Stimulated activated CD4-positive, alpha-beta T cell treated with anti-CD3 and anti-CD28 coated beads, TNF-alpha, amount 100 ng/mL, for 24 hours (primary cell): ENCODE measurements at regions not wholly inside any gene's neighbourhood (a gene's known extent, or its start where the extent isn't known, plus 50 kb on each side); places are given as distances from the start of the nearest gene placed in this dataset.
"Not testable (repeated sequence)": the region's sequence is repeated elsewhere in the genome, so short reads cannot be mapped to it uniquely, and the experiment has no call there.

Experiments
- DNase-seq, 3 experiments: peaks; one replicate each; pipeline ENCODE4 v3.0.0-alpha.2; 2020; ENCODE audit warnings: low read depth in 3 of 3

GRCh38 chr14:24744641-24745040, 110.7 kb upstream of the GZMB start:
- DNase-seq, result no peak

- no peak for DNase-seq
Observed at GRCh38 chr14:24741871-24742270, 107.9 kb upstream of the GZMB start.

DNA sequence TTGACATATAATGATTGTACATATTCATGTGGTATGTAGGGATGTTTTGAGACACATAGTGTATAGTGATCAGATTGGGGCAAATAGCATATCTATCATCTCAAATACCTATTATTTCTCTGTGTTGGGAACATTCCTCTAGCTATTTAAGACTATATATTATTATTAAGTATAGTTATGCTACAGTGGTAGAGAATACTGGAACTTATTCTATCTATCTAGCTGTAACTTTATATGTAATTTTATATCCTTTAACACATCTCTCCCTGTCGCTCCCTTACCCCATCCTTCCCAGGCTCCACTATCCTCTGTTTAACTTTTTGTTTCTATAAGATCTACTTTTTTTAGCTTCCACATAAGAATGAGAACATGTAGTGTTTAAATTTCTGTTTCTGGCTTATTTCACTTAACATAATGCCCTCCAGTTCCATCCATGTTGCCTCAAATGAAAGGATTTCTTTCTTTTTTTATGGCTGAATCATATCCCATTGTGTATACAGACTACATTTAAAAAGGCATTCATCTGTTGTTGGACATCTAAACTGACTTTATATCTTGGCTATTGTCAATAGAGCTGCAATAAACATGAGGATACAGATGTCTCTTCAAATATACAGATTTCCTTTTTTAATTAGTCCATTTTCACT, 102.1 kb upstream of the GZMB start:
- no peak for DNase-seq

DNA sequence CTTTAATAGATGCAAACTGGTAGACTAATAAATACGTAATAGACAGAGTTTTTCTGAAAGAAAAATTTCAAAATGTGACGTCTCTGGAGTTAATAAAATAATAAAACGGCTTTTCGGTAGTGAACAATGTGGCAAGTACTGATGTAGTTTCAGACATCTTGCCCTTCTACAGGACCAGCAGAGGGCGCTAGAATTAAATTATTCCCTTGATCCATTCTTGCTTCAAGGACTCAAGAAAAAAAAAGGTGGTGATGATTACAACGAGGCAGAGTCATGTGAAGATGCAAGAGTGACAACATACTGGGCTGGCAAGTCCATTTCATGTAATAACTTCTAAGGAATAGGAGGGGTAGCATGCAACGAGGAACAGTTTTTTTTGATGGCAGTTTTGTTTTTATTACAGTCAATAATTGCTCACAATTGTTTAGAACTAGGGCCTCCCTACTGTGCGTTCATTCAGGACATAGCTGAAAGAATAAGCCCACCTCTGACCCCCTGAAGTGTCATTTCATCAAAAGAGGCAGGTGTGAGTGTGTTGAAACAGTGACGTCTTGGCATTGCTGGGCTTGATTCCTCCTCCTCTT, 101.0 kb upstream of the GZMB start:
- DNase-seq, result no peak

DNA sequence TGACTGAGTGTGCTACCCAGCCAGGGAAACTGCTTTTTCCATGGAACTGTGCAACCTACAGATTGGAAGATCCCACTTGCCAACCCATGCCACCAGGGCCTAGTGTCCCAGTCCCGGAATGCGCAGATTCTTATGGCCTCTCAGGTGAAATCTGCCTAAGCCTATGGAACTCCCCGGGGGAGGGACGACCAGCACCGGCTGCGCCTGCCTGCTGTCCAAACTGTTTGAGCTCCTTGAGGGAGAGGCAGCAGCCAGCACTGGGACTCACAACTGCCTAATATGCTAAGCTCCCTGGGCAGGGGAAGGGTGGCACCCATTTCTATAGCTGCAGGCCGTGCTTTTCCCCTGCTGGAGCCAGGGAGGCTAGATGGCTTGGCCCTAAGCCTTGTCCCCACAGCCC, 92.5 kb upstream of the GZMB start:
- no peak for DNase-seq

DNA sequence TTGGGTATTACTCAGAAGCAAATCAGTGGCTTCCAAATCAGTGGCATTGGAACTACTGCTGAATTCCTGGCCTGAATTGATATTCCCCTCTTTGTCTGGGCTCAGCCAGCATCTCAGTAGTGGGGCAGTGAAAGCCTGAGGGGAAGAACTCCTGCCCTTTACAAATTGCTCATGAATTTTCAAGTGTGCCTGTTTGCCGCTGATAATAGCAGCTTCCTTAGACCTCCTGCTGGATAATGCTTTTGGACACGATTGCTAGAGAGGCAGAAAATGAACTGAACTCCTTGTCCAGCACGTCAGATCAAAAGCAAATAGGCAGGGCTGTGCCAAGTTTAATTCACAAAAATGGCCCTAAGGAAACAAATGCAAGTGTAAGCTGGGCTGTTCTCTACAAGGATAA, 91.3 kb upstream of the GZMB start:
- DNase-seq, result no peak

GRCh38 chr14:24721775-24722174, 87.8 kb upstream of the GZMB start:
- DNase-seq, result no peak

DNA sequence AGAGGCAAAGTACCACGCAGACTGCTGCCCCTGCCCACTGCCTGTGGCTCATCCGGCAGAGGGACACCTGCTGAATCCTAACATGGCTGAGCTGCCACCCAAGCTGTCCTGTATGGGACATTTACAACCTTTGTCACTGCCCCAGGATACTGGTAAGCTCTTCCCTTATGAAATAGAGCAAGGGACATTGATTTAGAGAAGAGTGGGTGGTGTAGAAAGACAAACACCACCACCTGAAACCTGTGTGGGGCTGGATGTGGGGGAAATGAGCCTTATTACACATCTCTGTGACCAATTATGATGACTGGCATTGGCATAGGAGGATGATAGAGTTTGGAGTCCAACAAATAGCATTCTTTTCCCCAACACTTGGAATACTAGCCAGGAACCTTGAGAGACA, 81.2 kb upstream of the GZMB start:
- no peak for DNase-seq

DNA sequence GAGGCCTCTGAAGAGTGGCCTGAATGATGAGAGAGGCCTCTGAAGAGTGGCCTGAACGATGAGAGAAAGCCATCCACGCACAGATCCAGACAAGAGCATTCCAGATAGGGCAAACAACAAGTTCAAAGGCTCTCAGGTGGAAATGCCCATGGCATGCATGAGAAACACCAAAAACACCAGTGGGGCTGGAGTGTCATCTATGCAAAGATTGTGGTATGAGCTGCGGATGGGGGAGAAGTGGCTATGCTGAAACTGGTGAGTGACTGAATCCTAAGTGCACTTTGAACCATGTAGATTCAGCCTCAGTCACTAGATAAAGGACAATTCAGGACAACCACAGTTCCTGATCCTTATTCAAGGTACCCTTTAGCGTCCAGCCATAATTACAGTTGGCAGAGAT, 79.4 kb upstream of the GZMB start:
- no peak for DNase-seq

GRCh38 chr14:24712909-24713308, 78.9 kb upstream of the GZMB start:
- no peak for DNase-seq

DNA sequence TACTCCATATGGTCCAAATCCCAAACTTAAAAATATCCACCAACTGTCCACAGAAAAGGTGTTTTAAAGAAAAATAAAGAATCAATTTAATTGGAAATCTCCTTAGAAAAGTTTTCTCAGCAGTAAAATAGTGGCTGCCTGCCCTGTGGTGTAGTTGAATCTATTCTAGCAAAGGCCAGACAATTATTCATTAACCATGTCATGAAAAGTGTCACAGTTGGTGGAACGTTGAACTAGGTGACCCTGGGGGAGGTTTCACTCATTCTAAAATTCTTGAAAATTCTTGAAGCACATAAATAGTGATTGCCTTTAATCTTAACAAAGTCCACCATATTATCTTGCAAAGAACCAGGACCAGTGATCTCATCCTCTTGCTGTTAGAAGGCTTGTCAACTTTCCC, 78.4 kb upstream of the GZMB start:
- no peak for DNase-seq

GRCh38 chr14:24710403-24711112, 76.6 kb upstream of the GZMB start:
- peak; percentile 26 to 48 (median 37) for DNase-seq

GRCh38 chr14:24708684-24709083, 74.7 kb upstream of the GZMB start:
- no peak for DNase-seq

DNA sequence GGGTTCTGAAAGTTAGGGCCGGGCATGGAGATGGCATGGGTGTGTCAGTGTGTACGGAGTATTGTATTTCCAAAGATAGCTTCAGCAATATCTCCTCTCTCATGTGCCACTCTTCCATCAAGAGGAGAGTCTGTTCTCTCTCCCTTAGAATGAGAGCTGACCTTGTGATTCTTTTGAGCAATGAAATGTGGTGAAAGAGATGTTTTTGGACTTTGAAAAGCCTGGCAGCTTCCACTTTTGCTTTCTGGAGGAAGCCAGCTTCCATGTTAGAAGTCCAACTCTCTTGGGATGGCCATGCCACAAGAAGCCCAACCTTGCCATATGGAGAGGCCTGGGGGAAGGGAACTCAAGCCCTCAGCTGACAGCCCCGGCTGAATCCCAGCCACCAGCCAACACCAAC, 72.4 kb upstream of the GZMB start:
- DNase-seq, result no peak

- no peak for DNase-seq
Observed at GRCh38 chr14:24705840-24706239, 71.8 kb upstream of the GZMB start.

- DNase-seq, result no peak
Observed at GRCh38 chr14:24701062-24701461, 67.1 kb upstream of the GZMB start.

- no peak for DNase-seq
Observed at GRCh38 chr14:24700511-24700910, 66.5 kb upstream of the GZMB start.

- no peak for DNase-seq
Observed at GRCh38 chr14:24699052-24699451, 65.1 kb upstream of the GZMB start.

- not testable (repeated sequence) for DNase-seq
Observed at GRCh38 chr14:24696280-24696920, 62.4 kb upstream of the GZMB start.

- no peak for DNase-seq
Observed at GRCh38 chr14:24695265-24696241, 61.6 kb upstream of the GZMB start.

DNA sequence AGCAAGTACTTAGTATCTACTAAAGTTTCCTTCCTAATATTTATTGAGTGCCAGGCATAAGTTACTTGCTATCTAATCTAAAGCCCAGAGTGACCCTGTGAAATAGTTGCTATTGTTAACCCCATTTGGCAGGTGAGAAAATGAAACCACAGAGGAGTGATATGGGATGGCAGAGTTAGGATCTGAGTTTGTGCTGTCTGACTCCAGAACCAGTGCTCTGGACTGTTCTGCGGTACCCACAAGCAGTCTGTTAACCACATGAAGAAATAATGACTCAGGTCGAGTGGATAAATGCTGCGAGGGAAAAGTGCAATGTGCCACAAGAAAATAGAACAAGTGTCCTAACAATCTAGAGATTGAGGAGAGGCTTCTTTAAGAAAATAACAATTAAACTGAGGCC, 60.7 kb upstream of the GZMB start:
- DNase-seq, result no peak

DNA sequence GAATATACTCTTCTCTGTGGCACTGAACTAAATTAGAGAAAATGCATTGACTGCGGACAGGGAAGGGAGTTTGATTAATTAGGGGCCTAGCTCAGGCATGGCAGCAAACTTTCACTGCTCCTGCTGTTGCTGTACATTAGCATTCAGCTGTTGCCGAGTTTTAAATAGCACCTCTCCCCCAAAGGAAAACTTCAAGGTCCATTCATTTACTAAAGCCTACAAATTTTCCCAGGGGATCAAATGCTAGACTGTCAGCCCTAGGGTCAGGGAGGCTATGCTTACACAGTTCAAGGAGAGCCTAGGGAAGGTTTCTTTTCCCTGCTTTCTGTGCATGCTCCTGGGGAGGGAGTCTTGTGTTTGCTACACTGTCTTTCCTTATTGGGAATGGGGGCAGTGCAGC, 60.0 kb upstream of the GZMB start:
- DNase-seq, result no peak
